Tibial nerve (tissue), 4 donors: ENCODE measurements at regions not wholly inside any gene's neighbourhood (a gene's known extent, or its start where the extent isn't known, plus 50 kb on each side); places are given as distances from the start of the nearest gene placed in this dataset.

ENCODE experiments used
- DNase-seq, 2 donors: peaks; one replicate each; pipeline ENCODE4 v3.0.0-alpha.2; 2019; ENCODE audit warnings: low spot score in 2 of 2
- H3K27ac ChIP-seq, 4 donors: fragments of 200-600 bp; sonication (generic) in 3 of 4; one replicate each; pipeline ENCODE4 v1.5.1; 2017 to 2019; ENCODE audit warnings: mild to moderate bottlenecking in 1 of 4
- H3K27me3 ChIP-seq, 2 donors: fragments of 200-600 bp; sonication (generic) in 1 of 2; one replicate each; pipeline versions ENCODE4 v1.5.1 to v1.6.0; 2017 to 2019
- H3K36me3 ChIP-seq, 3 donors: fragments of 200-600 bp; sonication (generic); one replicate each; pipeline ENCODE4 v1.5.1; 2018 to 2019
- H3K4me1 ChIP-seq, 4 donors: fragments of 200-600 bp; sonication (generic) in 3 of 4; one replicate each; pipeline ENCODE4 v1.5.1; 2017 to 2019
- H3K4me3 ChIP-seq, 4 donors: fragments of 200-600 bp; sonication (generic) in 3 of 4; one replicate each; pipeline ENCODE4 v1.5.1; 2017 to 2019; ENCODE audit warnings: mild to moderate bottlenecking in 1 of 4, moderate library complexity in 1 of 4
- H3K9me3 ChIP-seq, 4 donors: fragments of 200-600 bp; sonication (generic) in 3 of 4; one replicate each; pipeline ENCODE4 v1.5.1; 2017 to 2019
- EP300 ChIP-seq, 2 donors: sonication (generic); formaldehyde crosslinking; IDR thresholded peaks; one replicate each; pipeline ENCODE4 v1.6.1; 2017; ENCODE audit warnings: antibody characterized with exemption in 2 of 2, mild to moderate bottlenecking in 1 of 2
- POLR2A ChIP-seq, 2 donors: fragments of 450-650 bp; IDR thresholded peaks; one replicate each; pipeline ENCODE4 v1.6.1; 2017; ENCODE audit warnings: antibody characterized with exemption in 2 of 2, mild to moderate bottlenecking in 2 of 2, moderate library complexity in 2 of 2
- WGBS, 2 donors: methylation state at CpG; one replicate each; pipeline ENCODE4 v1.1.5; 2018; 5-methylcytosine and 5-hydroxymethylcytosine counted together
- TF ChIP-seq, protein P1 (sequence below), 5 experiments: fragments of 200-600 bp in 3 of 5; fragments of 450-650 bp in 2 of 5; sonication (generic) in 3 of 5; IDR thresholded peaks; one replicate each; pipeline ENCODE4 v1.5.1; 2016 to 2019; ENCODE audit warnings: antibody characterized with exemption in 5 of 5, mild to moderate bottlenecking in 3 of 5, moderate library complexity in 2 of 5

DNA sequence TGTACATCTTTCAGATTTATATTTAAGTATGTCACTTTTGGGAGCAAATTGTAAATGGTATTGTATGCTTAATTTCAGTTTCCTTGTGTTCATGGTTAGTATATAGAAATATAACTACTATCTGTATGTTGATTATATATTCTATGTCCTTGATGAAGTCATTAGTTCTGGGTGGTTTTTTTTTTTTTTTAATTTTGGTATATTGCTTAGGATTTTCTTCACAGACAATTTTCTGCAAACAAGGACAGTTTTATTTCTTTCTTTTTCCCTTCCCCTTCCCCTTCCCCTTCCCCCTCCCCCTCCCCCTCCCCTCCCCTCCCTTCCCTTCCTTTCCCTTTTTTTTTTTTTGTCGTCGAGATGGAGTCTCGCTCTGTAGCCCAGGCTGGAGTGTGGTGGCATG is 430.0 kb downstream of the TYW1 start:
- TF ChIP-seq, protein P1, sequence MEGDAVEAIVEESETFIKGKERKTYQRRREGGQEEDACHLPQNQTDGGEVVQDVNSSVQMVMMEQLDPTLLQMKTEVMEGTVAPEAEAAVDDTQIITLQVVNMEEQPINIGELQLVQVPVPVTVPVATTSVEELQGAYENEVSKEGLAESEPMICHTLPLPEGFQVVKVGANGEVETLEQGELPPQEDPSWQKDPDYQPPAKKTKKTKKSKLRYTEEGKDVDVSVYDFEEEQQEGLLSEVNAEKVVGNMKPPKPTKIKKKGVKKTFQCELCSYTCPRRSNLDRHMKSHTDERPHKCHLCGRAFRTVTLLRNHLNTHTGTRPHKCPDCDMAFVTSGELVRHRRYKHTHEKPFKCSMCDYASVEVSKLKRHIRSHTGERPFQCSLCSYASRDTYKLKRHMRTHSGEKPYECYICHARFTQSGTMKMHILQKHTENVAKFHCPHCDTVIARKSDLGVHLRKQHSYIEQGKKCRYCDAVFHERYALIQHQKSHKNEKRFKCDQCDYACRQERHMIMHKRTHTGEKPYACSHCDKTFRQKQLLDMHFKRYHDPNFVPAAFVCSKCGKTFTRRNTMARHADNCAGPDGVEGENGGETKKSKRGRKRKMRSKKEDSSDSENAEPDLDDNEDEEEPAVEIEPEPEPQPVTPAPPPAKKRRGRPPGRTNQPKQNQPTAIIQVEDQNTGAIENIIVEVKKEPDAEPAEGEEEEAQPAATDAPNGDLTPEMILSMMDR (IDR thresholded peaks at IDR 0.05) = no peak
- no peak for TF ChIP-seq EP300 (IDR thresholded peaks at IDR 0.05)
- TF ChIP-seq POLR2A (IDR thresholded peaks at IDR 0.05) = no peak
- 69 to 71% methylated on average over 3 of the region's 3 CpGs for WGBS, 2 donors

DNA sequence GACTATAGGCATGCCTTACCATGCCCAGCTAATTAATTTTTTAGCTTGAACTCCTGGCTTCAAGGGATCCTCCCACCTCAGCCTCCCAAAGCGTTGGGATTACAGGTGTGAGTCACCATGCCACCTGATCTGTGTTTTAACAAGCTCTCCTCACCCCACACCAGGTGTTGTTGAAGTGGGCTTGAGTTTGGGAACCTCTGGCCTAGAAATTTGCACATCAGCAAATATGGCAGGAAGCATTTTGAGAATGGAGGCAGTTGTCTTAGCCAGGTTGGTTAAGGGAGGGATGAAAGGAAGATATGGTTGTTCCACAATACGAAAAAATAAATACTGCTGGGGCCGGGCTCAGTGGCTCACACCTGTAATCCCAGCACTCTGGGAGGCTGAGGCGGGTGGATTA is 433.1 kb downstream of the TYW1 start:
- Histone ChIP-seq H3K4me3 (no peak overlapping the region), H3K36me3 (no peaks in the 10 kb centered on the region), H3K9me3 (peaks cover 0 to 8% (median 0%) of the 10 kb centered on the region in 4 donors), H3K27ac (no peak overlapping the region), H3K4me1 (peaks cover 0 to 10% (median 0%) of the 10 kb centered on the region in 4 donors), H3K27me3 (no peaks in the 10 kb centered on the region)
- no peak for DNase-seq
- TF ChIP-seq, protein P1 (IDR thresholded peaks at IDR 0.05) = no peak
- TF ChIP-seq POLR2A (IDR thresholded peaks at IDR 0.05) (no peak), EP300 (IDR thresholded peaks at IDR 0.05) (no peak)
- 88 to 94% methylated on average over 4 of the region's 4 CpGs for WGBS, 2 donors

More for the DNA sequence above, 430.0 kb downstream of the TYW1 start:
- no peak overlapping the region for H3K27ac ChIP-seq
- H3K9me3 ChIP-seq = no peaks in the 10 kb centered on the region
- no peaks in the 10 kb centered on the region for H3K4me1 ChIP-seq
- H3K36me3 ChIP-seq = no peaks in the 10 kb centered on the region
- no peak for DNase-seq
- H3K4me3 ChIP-seq = no peak overlapping the region
- H3K27me3 ChIP-seq = no peaks in the 10 kb centered on the region

DNA sequence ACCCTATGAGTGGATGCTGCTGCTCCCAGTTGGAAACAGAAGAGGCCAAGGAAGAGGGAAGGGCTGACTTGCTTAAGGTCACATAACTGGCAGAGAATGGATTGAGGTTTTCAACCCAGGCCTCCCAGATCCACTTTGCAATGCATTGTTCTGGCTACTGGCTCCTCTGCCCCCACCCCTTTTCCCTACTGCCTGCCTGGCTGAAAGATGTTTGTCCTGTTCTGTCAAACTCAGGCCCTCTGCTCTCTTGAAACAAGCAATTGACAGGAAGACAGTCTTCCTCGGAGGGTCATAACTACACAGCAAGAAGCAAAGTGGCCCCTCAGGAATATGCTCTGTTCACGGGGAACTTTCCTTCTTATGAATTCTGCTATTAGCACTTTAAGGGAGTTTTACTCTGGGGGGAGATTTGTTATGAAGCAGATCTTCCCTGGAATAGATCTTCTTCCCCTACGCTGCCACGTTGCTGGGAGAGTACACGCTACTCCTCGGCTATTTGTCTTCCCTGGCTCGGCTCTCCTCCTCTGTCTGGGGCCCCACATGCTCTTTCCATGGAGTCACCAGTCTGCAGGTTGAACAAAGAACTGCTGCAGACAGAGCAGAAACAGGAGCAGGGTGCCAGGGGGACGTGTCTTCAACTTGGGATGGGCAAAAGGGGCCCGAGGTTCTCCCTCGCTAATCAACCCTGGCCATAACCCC is 436.1 kb downstream of the TYW1 start:
- no peak overlapping the region for H3K4me3 ChIP-seq
- WGBS, 2 donors = 39 to 47% methylated on average over 10 of the region's 10 CpGs
- DNase-seq = no peak
- H3K36me3 ChIP-seq = no peaks in the 10 kb centered on the region
- peaks cover 0 to 10% (median 0%) of the 10 kb centered on the region in 4 donors for H3K4me1 ChIP-seq
- peaks cover 0 to 8% (median 0%) of the 10 kb centered on the region in 4 donors for H3K9me3 ChIP-seq
- peak overlapping the region in 1 of 4 donors; percentile 25 for H3K27ac ChIP-seq
- TF ChIP-seq, protein P1 (IDR thresholded peaks at IDR 0.05) = no peak
- TF ChIP-seq EP300 (IDR thresholded peaks at IDR 0.05) (no peak), POLR2A (IDR thresholded peaks at IDR 0.05) (no peak)
- no peaks in the 10 kb centered on the region for H3K27me3 ChIP-seq

DNA sequence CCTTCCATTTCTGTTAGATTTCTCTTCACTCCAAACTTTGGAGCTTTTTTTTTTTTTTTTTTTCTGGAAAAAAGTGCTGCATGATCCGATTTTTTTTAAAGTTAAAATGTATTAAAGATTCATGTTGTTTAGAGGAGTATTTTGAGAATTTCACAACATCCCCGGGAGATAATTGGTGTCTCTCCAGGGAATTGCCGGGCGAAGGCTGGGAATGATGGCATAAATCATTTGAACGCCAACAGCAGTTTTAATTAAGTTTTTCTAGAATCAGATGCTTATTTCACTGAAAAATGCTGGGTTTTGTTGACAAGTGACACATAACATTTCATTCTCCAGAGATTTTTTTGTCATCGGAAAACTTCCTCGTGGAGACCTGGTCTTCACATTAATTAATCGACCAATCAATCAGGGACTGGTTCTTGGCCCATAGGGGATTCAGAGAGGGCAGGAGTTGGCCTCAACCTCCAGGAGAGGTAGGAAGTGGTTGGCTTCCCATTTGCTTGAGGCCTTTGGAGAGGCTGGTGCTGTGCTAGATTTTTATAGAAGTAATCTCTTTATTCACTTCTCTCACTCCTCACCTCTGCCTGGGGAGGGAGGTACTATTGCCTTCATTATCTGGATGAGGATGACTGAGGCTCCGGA is 439.4 kb downstream of the TYW1 start:
- Histone ChIP-seq H3K4me3 (no peak overlapping the region), H3K36me3 (no peaks in the 10 kb centered on the region), H3K9me3 (peaks cover 0 to 8% (median 0%) of the 10 kb centered on the region in 4 donors), H3K27ac (no peak overlapping the region), H3K4me1 (peaks cover 0 to 10% (median 0%) of the 10 kb centered on the region in 4 donors), H3K27me3 (no peaks in the 10 kb centered on the region)
- DNase-seq = no peak
- WGBS, 2 donors = 77% methylated on average over 9 of the region's 9 CpGs
- TF ChIP-seq EP300 (IDR thresholded peaks at IDR 0.05) = no peak
- TF ChIP-seq, protein P1 (IDR thresholded peaks at IDR 0.05) = no peak
- no peak for TF ChIP-seq POLR2A (IDR thresholded peaks at IDR 0.05)

DNA sequence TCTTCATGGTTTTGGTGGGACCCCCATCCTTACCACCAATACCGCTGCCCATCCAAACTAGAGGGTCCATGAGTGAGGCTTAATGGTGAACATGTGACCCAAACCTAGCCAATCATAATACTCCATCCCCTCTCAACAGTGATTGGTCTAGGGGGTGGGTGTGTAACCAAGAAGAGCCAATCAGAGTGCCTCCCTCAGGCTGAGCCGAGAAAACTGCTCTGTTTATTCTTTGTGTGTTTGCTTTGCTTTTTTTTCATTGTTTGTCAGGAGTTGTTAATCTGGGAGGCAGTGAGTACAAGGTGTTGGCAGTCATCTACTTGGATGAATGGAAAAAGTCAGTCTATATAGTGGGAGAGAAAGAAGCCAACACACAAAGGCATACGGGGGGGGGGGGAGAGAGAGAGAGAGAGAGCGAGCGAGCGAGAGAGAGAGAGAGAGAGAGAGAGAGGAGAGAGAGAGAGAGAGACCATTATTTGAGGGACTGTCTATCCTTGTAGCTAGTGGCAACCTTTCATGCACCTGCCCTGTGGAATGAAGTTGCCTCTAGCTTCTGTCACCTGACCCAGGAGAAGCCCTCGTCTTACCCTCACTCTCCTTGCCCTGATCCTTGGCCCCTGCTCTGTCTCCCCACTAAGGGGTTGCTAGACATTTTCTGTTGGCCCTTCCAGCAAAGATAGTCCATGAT is 441.7 kb downstream of the TYW1 start:
- TF ChIP-seq POLR2A (IDR thresholded peaks at IDR 0.05) = no peak
- TF ChIP-seq, protein P1 (IDR thresholded peaks at IDR 0.05) = no peak
- TF ChIP-seq EP300 (IDR thresholded peaks at IDR 0.05) = no peak
- H3K27me3 ChIP-seq = no peaks in the 10 kb centered on the region
- no peak for DNase-seq
- H3K4me3 ChIP-seq = no peak overlapping the region
- peaks cover 0 to 8% (median 0%) of the 10 kb centered on the region in 4 donors for H3K9me3 ChIP-seq
- H3K36me3 ChIP-seq = no peaks in the 10 kb centered on the region
- H3K4me1 ChIP-seq = no peaks in the 10 kb centered on the region
- WGBS, 2 donors = 55 to 58% methylated on average over 7 of the region's 7 CpGs
- H3K27ac ChIP-seq = no peak overlapping the region
